ENCODE measurements at regions not wholly inside any gene's neighbourhood (a gene's known extent, or its start where the extent isn't known, plus 50 kb on each side); places are given as distances from the start of the nearest gene placed in this dataset.
"Not testable (repeated sequence)": the region's sequence is repeated elsewhere in the genome, so short reads cannot be mapped to it uniquely, and the experiment has no call there.

DNA sequence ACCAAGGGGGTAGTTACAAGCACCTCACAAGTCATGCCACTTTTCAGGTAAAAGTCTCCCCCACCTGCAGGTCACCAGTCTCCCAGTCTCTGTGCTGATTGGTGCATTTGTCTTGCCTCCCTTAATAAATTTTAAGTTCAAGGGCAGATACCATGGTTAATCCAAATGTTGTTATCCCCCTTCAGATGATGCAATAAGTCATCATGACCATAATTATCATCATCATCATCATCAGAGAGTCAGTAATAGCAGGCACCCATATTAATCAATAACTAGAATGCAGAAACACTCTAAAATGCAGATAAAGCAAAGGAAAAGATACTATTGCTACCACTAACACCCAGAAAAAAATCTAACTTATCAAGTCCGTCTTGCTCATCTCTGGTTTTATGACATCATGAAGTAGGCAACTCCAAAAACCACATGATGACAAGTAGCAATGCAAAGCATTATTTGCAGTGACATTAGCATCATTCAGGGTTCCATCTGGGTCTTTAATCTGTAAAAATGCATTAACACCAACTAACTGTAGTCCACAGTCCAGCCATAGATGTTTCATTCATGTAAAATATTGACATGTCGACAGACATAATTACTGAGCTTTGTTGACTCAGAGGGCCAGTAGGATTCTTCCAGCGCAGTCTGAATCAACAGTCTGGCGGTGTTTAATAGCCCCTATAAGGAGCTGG, 492.0 kb upstream of the RUNX1 start:
- no peaks in the 10 kb centered on the region for H3K36me3 Mint-ChIP-seq (ENCODE audit: low read depth)
- no peak overlapping the region for H3K27ac Mint-ChIP-seq
- H3K4me1 Mint-ChIP-seq (ENCODE audit: low read depth), result no peaks in the 10 kb centered on the region
- H3K9me3 Mint-ChIP-seq, result peaks cover 1% of the 10 kb centered on the region
- no peak overlapping the region for H3K4me3 Mint-ChIP-seq
- no peaks in the 10 kb centered on the region for H3K27me3 Mint-ChIP-seq

DNA sequence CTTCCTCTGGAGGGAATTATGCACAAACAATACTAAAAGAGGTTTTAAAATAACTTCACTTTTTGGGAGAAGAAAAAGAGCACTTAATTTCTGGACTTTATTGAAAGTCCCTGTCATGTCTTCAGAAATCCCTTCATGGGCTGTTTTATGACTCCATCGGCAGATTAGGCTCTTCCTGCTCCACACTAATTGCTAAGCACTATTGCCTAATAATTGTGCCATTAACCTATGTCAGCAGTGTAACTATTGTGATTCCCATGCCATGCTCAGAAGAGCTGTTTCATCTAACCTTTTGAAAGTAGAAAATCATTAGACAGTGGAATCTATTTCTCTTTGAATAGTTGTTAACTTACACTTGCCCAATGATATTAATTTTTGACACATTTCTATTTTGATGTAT, 489.3 kb upstream of the RUNX1 start:
- Mint-ChIP-seq H3K36me3 (ENCODE audit: low read depth) (no peaks in the 10 kb centered on the region), H3K27me3 (no peaks in the 10 kb centered on the region), H3K4me3 (no peak overlapping the region), H3K9me3 (peaks cover 15% of the 10 kb centered on the region), H3K27ac (no peak overlapping the region), H3K4me1 (ENCODE audit: low read depth) (no peaks in the 10 kb centered on the region)

DNA sequence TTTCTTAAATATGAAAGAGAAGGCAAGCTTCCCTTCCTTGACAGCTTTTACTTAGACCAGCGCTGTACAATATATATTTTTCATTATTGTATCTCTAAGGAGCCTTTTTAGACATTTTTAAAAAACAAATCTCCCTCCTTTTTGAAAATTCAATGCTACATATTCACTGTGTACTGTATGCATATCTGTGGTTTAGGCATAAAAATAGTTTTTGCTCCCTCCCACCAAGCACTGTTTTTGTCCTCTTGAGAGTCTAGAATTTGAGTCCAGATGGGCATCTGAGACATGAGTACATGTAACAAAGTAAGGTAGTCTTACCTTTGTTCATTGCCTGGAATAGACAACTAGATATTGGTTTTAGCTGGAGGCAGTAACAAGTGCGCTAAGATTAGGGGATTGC, 488.5 kb upstream of the RUNX1 start:
- Mint-ChIP-seq H3K4me3 (no peak overlapping the region), H3K4me1 (ENCODE audit: low read depth) (no peaks in the 10 kb centered on the region), H3K27me3 (no peaks in the 10 kb centered on the region), H3K36me3 (ENCODE audit: low read depth) (no peaks in the 10 kb centered on the region), H3K27ac (no peak overlapping the region), H3K9me3 (peaks cover 15% of the 10 kb centered on the region)

DNA sequence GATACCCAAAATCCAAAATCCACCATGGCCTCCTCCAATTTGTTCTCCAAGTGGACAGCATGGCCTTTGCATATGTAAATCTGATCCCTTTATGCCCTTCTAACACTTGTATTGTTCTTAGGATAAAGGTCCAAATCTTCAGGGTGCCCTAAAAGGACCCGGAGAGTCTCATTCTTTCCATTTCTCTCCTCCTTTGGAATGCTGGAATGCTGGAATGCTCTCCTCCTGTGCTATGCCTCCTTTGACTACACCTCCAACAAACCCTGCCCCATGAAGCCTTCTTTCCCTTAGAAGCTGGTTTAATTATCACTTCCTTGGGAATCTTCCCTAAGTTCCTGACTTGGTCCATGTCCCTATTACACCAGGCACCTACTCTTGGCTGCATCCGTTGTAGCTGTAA, 484.8 kb upstream of the RUNX1 start:
- Mint-ChIP-seq H3K36me3 (ENCODE audit: low read depth) (no peaks in the 10 kb centered on the region), H3K4me3 (no peak overlapping the region), H3K27me3 (no peaks in the 10 kb centered on the region), H3K9me3 (peaks cover 15% of the 10 kb centered on the region), H3K4me1 (ENCODE audit: low read depth) (peaks cover 12% of the 10 kb centered on the region), H3K27ac (no peak overlapping the region)

DNA sequence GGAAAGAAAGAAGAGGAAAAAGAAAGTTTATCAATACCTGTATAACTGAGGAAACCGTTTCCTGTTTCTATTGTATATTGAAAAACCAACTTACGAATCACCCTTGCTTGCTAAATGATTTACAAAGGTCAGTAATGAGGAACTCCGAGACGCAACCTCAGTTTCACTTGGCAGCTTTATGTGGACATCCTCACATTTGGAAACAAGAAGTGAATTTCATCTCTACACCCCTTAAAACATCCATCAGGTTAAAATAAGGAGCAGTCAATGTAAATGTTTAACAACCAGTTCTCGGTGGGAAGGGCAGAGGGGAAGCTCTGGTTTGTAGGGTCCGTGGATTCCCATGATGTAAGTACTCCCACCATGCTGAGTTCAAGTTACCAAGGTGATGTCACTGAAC, 481.7 kb upstream of the RUNX1 start:
- no peak overlapping the region for H3K27ac Mint-ChIP-seq
- H3K36me3 Mint-ChIP-seq (ENCODE audit: low read depth), result no peaks in the 10 kb centered on the region
- peaks cover 11% of the 10 kb centered on the region for H3K9me3 Mint-ChIP-seq
- H3K27me3 Mint-ChIP-seq, result no peaks in the 10 kb centered on the region
- H3K4me1 Mint-ChIP-seq (ENCODE audit: low read depth), result peaks cover 38% of the 10 kb centered on the region
- no peak overlapping the region for H3K4me3 Mint-ChIP-seq

DNA sequence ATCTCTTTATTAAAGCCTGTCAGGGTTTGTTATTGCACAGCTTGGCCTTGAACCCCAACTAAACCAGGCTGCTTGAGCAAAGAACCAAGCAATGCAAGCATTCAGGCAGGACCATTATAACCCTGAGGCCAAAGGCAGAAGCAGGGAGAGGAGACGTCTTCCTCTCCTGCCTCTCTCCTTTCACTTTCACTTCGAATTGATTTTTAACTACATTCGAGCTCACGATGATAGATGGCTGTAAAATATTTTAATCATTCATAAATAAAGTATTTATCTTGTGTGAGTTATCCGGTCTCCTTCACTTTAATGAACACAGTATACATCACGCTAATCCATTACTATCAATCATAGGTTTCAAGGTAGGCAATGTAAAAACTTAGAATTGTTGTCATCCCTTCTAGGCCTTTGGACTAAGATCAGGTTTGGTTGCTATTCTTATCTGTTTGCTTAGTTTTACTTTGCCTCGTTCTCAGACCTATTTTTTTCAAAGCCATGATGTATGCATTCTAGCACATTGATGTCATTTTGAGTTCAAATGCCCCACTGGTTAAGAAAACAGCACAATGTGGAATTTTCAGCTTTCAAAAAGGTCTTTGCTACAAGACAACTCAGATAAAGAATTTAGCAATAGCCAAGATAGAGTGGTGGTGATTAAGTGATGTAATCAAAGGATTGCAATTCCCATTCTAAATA, 480.2 kb upstream of the RUNX1 start:
- Mint-ChIP-seq H3K4me1 (ENCODE audit: low read depth) (peaks cover 51% of the 10 kb centered on the region), H3K4me3 (peak overlapping the region; percentile 84), H3K27me3 (no peaks in the 10 kb centered on the region)

DNA sequence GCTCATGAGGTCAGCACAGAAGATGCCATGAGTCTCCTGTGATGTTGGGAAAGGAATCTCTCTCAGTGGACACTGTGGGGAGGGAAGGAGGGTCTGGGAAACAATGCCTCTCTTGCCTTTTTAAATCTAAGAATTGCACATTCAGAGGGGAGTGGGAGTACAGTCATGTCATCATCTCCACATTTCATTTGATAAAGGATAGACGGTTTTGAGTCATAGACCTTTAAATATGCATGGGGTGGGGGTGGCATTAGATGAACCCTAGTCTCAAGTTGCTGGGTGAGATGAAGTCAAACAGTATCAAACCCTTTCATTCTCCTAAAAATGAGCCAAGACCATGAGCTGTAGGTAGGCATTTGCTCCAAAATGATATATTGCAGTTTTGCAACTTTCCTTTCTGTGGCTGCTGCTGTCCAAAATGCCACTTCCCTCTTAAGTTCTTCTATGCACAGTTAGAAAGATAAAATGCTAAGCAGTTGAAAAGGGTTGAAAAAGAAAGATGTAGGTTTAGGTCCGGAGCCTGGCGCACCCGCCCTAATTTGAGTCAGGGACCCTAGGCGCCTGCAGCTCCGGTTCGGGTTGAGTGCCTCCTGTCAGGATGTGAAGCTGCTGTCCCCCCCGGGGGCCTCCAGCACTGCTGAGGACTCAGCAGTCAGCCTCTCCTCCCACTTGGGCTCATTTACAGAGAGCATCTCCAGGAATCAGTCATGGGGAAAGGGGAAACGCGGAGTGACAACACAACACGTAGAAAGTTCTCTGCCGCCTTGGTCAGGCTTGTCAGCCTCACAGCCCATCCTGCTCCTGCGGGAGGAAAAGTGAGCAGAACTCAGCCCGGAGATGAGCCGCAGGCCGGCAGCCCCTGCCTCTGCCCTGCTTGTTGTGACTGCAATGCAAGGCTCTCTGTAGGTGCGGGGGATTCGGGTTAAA, 479.3 kb upstream of the RUNX1 start:
- Mint-ChIP-seq H3K36me3 (ENCODE audit: low read depth) (no peaks in the 10 kb centered on the region), H3K4me1 (ENCODE audit: low read depth) (peaks cover 51% of the 10 kb centered on the region), H3K27ac (peak overlapping the region; percentile 82), H3K4me3 (peak overlapping the region; percentile 84), H3K27me3 (no peaks in the 10 kb centered on the region), H3K9me3 (no peaks in the 10 kb centered on the region)

More for the DNA sequence above, 480.2 kb upstream of the RUNX1 start:
- H3K36me3 Mint-ChIP-seq (ENCODE audit: low read depth), result no peaks in the 10 kb centered on the region
- peak overlapping the region; percentile 82 for H3K27ac Mint-ChIP-seq
- peaks cover 5% of the 10 kb centered on the region for H3K9me3 Mint-ChIP-seq

DNA sequence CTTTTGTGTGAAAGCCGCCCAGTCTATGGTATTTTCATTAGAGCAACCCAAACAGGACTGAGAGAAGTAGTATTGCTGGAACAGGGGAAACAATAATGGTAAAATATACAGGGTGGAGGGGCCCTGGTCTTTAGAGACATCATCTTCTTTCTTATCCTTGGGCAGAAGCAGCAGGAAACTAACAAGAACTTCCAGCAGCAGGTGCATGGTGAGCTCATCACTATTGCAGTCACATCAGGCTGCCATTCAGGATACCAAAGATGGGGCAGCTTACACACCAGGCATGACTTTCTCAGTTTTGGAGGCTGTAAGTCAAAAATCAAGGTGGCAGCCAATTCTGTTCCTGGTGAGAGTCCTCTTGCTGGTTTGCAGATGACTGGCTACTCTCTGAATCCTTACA, 478.3 kb upstream of the RUNX1 start:
- H3K36me3 Mint-ChIP-seq (ENCODE audit: low read depth), result no peaks in the 10 kb centered on the region
- peaks cover 51% of the 10 kb centered on the region for H3K4me1 Mint-ChIP-seq (ENCODE audit: low read depth)
- no peak overlapping the region for H3K27ac Mint-ChIP-seq
- no peaks in the 10 kb centered on the region for H3K9me3 Mint-ChIP-seq
- no peak overlapping the region for H3K4me3 Mint-ChIP-seq
- H3K27me3 Mint-ChIP-seq, result no peaks in the 10 kb centered on the region

DNA sequence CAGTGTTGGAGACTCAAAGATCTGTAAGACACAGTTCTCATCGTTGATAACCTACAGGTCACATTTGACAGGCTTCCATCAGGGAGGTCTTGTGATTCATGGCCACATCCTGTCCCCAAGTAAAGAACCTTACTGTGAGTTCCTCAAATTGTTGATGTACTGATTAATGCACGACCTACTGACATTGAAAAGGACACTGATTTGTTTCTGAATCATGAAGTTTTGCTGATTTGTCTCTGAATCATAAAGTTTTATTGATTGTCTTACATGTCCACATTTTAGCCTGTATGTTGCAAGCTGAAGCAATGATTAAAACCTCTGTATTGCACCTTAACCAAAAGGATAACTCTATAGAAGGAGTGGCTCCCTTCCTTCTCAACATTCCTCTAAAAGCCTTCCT, 476.3 kb upstream of the RUNX1 start:
- H3K27ac Mint-ChIP-seq, result peak overlapping the region; percentile 7
- no peaks in the 10 kb centered on the region for H3K27me3 Mint-ChIP-seq
- no peak overlapping the region for H3K4me3 Mint-ChIP-seq
- H3K9me3 Mint-ChIP-seq, result no peaks in the 10 kb centered on the region
- H3K4me1 Mint-ChIP-seq (ENCODE audit: low read depth), result peaks cover 51% of the 10 kb centered on the region
- H3K36me3 Mint-ChIP-seq (ENCODE audit: low read depth), result no peaks in the 10 kb centered on the region

DNA sequence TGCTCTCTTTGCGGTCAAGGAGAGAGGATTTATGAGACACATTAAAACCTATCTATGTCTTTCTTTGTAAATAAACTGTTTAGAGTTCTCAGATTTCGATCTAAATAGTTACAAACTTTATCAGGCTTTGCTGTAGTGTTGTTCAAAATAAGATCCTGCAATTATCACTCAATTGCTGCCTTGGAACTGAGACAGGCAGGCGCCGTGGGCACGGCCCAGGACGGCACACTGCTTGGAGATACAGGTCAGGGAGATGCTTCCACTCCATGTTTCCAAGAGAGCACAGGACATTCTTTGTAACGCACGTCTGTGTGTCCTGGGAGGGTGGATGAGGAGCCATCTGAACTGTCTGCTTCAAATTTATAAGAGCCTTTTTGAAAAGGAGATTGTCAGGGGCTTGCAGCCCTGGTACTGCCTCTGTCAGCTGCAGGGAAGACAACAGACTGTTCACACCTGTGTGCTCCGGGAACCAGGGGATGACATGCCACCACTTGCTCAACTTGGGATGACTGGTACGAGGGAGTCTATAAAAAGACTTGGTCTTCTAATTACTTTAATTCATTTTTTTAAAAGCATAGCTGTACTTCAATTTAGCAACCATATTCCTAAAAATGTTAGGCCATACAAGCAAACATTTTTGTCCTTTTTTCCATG, 472.9 kb upstream of the RUNX1 start:
- Mint-ChIP-seq H3K4me1 (ENCODE audit: low read depth) (peaks cover 21% of the 10 kb centered on the region), H3K27ac (no peak overlapping the region), H3K36me3 (ENCODE audit: low read depth) (no peaks in the 10 kb centered on the region), H3K27me3 (no peaks in the 10 kb centered on the region), H3K9me3 (no peaks in the 10 kb centered on the region), H3K4me3 (no peak overlapping the region)

DNA sequence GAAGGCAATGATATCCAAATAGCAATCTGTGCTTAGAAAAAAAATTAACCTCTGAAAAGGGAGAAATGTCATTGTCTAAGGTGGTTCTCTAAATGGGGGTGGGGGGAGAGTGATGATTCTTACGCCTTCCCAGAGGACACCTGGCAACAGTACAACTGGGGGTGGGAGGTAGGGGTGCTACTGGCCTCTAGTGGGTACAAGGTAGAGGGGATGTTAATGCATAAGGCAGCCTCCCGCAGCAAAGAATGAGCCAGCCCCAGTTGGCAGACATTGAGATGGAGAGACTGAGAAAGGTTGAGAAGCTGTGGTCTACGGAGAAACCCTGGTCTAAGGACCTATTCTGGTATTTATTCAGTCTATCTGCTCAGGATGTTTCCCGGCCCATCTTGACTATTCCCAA, 472.2 kb upstream of the RUNX1 start:
- Mint-ChIP-seq H3K27me3 (no peaks in the 10 kb centered on the region), H3K4me1 (ENCODE audit: low read depth) (peaks cover 19% of the 10 kb centered on the region), H3K4me3 (no peak overlapping the region), H3K9me3 (no peaks in the 10 kb centered on the region), H3K27ac (no peak overlapping the region), H3K36me3 (ENCODE audit: low read depth) (no peaks in the 10 kb centered on the region)

DNA sequence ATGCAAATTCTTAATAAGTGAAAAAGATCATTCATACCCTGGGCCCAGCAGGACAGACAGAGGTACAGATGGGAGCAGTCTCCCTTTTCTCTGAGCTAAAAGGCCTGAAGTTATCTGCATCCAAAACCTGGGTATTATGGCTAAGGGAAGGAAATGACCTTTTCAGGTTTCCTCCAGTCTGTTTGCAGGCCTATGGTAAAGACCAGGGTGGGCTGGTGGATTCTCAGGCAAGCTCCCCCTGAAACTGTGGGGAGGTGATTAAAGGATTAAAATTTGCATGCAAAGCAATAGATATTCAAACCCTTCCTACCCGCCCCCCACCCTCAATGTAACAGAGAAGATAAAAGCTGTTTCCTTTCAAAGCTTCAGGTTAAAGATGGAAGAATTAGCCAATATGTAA, 471.8 kb upstream of the RUNX1 start:
- H3K4me3 Mint-ChIP-seq, result no peak overlapping the region
- H3K4me1 Mint-ChIP-seq (ENCODE audit: low read depth), result peaks cover 15% of the 10 kb centered on the region
- H3K27ac Mint-ChIP-seq, result no peak overlapping the region
- no peaks in the 10 kb centered on the region for H3K9me3 Mint-ChIP-seq
- H3K36me3 Mint-ChIP-seq (ENCODE audit: low read depth), result no peaks in the 10 kb centered on the region
- H3K27me3 Mint-ChIP-seq, result no peaks in the 10 kb centered on the region

DNA sequence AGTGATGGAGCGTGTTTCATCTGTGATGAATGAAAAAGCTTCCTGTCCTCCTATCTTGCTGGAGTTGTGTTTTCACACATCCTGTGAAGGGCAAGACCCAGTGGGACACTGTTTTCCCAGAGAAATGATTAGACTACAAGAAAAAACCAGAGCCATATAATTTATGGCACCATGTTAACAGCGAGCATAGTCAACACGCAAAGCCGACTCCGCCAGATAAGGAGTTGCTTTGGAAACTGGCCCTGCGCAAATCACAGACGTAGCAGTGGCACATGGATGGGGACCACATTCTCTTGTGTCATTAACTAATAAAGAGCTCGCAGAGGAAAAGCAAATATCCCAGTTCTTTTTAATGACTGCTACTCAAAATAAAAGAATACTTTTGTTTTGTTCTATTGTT, 471.2 kb upstream of the RUNX1 start:
- H3K27me3 Mint-ChIP-seq, result no peaks in the 10 kb centered on the region
- H3K27ac Mint-ChIP-seq, result no peak overlapping the region
- H3K9me3 Mint-ChIP-seq, result peaks cover 4% of the 10 kb centered on the region
- H3K4me3 Mint-ChIP-seq, result no peak overlapping the region
- H3K4me1 Mint-ChIP-seq (ENCODE audit: low read depth), result peaks cover 9% of the 10 kb centered on the region
- H3K36me3 Mint-ChIP-seq (ENCODE audit: low read depth), result no peaks in the 10 kb centered on the region

DNA sequence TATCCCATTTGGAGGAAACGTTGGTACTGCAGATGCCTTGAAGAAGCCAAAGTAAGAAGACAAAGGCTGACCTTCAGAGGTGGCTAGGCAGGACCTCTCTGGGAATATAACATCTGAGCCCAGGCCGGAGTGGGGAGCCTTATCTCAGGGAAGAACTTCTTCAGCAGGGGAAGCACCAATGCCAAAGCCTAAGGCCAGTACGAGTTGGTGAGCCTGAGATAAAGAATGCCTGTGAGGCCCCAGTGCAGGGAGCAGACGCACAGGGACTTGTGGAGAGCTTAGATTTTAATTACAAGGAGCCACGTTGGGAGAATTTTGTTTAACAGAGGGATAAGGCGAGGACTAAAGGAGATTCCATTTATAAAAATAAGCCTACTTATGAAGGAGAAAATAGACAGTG, 468.8 kb upstream of the RUNX1 start:
- Mint-ChIP-seq H3K9me3 (peaks cover 4% of the 10 kb centered on the region), H3K27me3 (peaks cover 6% of the 10 kb centered on the region), H3K36me3 (ENCODE audit: low read depth) (no peaks in the 10 kb centered on the region), H3K4me1 (ENCODE audit: low read depth) (no peaks in the 10 kb centered on the region), H3K27ac (no peak overlapping the region), H3K4me3 (no peak overlapping the region)

DNA sequence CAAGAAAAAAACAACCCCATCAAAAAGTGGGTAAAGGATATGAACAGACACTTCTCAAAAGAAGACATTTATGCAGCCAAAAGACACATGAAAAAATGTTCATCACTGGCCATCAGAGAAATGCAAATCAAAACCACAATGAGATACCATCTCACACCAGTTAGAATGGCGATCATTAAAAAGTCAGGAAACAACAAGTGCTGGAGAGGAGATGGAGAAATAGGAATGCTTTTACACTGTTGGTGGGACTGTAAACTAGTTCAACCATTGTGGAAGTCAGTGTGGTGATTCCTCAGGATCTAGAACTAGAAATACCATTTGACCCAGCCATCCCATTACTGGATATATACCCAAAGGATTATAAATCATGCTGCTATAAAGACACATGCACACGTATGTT, 467.2 kb upstream of the RUNX1 start:
- H3K36me3 Mint-ChIP-seq (ENCODE audit: low read depth); H3K27me3 Mint-ChIP-seq; H3K27ac Mint-ChIP-seq; H3K4me1 Mint-ChIP-seq (ENCODE audit: low read depth); H3K9me3 Mint-ChIP-seq; H3K4me3 Mint-ChIP-seq: not testable (repeated sequence)
